NCI-H460 (cell line): ENCODE measurements at regions not wholly inside any gene's neighbourhood (a gene's known extent, or its start where the extent isn't known, plus 50 kb on each side); places are given as distances from the start of the nearest gene placed in this dataset.
"Not testable (repeated sequence)": the region's sequence is repeated elsewhere in the genome, so short reads cannot be mapped to it uniquely, and the experiment has no call there.

Experiments used
- DNase-seq: peaks from one replicate; pipeline ENCODE4 v3.0.0-alpha.2; 2016; ENCODE audit warnings: low read depth; ENCODE audit errors: extremely low read depth

DNA sequence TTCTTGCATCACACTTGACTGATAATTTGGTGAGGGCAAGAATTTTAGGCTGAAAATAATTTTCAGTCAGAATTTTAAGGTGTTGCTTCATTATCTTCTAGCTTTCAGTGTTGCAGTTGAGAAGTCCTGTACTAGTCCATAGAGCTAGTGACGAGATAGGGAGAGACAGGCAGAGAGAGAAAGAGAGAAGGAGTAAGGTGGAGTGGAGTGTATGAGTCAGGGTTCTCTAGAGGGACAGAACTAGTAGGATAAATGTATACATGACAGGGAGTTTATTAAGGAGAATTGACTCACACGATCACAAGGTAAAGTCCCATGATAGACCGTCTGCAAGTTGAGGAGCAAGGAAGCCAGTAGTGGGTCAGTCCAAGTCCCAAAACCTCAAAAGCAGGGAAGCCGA, 127.2 kb downstream of the UTP18 start:
- DNase-seq = no peak

DNA sequence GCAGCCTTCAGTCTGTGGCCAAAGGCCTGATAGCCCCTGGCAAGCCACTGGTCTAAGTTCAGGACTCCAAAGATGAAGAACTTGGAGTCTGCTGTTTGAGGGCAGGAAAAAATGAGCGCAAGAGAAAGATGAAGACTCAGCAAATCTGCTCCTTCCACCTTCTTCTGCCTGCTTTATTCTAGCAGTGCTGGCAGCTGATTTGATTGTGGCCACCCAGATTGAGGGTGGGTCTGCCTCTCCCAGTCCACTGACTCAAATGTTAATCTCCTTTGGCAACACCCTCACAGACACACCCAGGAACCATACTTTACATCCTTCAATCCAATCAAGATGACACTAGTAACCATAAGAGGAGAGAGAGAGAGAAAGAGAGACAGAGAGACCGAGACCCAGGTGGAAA, 127.6 kb downstream of the UTP18 start:
- DNase-seq = no peak

GRCh38 chr17:51389875-51390274, 129.5 kb downstream of the UTP18 start:
- DNase-seq = no peak

DNA sequence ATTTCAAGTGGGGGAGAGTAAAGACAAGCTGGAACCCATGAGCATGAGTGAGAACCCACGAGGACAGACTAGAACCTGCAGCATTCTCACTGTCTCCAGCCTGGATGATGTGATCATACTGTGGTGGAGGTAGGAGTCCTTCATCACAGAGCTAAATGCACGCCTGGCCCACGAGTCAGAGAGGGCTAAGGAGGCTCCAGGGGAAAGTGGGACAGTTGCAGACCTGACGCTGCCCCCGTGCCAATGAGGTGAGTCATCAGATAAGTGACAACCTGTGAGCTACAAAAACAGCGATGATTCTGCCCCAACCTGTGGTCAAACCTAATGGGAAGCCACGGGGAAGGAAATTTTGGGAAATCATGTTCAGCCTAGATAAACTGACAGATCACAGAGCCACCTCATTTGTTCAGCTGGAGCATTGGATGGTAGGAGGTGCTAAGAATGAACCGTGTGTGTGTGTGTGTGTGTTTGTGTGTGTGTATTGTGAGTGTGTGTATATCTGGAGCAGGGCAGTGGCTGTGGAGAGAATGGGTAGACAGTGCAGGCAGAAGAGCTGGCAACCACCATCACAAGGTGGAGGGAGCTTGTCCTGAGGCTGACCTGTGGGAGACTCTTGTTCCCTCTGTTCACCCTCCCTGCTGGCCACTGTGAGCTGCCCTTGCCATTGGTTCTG, 131.8 kb downstream of the UTP18 start:
- DNase-seq = no peak

- DNase-seq = no peak
Measured at GRCh38 chr17:51395621-51396020, 135.3 kb downstream of the UTP18 start.

- no peak for DNase-seq
Measured at GRCh38 chr17:51397361-51398127, 137.2 kb downstream of the UTP18 start.

- DNase-seq = no peak
Measured at GRCh38 chr17:51398128-51398525, 137.8 kb downstream of the UTP18 start.

GRCh38 chr17:51398687-51399086, 138.3 kb downstream of the UTP18 start:
- DNase-seq = no peak

- no peak for DNase-seq
Measured at GRCh38 chr17:51401279-51401678, 140.9 kb downstream of the UTP18 start.

GRCh38 chr17:51402899-51403298, 142.6 kb downstream of the UTP18 start:
- no peak for DNase-seq

DNA sequence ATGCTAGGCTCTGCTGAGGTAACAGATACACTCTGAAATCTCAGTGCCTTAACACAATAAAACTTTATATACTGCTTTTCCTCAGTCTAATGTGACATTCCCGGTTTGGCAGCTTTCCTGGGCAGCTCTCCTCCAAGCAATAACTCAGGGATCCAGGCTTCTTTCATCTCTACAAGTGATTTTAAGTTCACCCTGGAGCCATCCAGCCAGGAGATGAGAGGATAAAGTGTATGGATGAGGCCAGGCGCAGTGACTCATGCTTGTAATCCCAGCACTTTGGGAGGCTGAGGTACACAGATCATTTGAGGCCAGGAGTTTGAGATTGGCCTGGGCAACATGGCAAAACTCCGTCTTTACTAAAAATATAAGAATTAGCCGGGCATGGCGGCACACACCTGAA, 147.2 kb downstream of the UTP18 start:
- DNase-seq = no peak

- no peak for DNase-seq
Measured at GRCh38 chr17:51419476-51419875, 159.1 kb downstream of the UTP18 start.

DNA sequence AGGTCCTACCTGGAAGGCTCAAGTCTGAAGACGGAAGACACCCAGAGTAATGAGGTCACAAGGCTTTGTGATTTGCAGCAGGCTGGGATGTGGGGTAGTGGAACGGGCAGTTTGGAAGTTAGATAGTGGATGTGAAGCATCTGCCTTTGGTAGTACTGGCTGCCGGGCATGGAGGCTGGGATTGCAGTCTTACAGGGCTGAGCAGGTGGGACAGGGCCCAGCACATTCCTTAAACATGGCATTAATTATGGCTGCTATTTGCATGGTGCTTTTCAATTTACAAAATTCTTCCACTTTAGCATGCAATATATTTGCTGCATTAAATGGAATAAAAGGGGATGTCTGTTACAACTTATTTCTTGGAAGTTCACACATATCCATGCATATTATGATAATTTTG, 161.2 kb downstream of the UTP18 start:
- DNase-seq = no peak

DNA sequence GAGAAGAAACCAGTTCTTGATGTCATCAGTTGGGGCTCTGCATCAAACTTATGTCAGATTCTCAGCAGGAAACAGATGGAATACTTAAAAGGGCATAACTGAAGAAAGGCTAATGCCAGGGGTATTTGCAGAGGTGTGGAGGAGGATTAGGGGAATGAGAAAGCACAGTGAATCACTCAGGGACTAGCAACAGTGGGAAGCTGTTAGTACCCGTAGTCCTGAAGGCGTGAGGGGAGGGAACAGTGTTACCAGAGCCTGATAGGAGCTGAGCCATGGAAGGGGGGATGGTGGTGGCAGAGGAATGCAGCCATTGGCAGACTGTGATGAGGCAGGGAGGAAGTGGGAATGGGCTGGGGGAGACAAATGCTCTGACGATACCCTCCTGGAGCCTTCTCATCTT, 162.3 kb downstream of the UTP18 start:
- DNase-seq = no peak

GRCh38 chr17:51423421-51424160, 163.2 kb downstream of the UTP18 start:
- no peak for DNase-seq

DNA sequence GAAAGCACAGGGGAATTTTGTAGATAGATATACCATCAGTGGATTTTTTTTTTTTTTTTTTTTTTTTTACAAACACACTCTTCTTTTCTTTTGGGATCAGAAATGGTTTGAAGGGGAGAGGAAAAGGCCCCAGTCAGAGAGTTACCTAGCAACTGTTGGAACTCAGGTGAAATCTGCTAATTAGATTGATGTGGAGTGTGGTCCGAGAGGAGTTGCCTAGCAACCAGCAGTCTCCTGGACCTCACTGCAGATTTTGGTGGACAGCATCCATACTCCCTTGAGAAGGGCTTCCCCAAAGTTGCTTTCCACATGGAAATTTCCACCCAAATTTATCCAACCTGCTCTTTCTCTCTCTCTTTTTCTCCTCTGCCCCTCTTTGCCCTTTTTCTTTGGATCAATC, 165.4 kb downstream of the UTP18 start:
- no peak for DNase-seq

DNA sequence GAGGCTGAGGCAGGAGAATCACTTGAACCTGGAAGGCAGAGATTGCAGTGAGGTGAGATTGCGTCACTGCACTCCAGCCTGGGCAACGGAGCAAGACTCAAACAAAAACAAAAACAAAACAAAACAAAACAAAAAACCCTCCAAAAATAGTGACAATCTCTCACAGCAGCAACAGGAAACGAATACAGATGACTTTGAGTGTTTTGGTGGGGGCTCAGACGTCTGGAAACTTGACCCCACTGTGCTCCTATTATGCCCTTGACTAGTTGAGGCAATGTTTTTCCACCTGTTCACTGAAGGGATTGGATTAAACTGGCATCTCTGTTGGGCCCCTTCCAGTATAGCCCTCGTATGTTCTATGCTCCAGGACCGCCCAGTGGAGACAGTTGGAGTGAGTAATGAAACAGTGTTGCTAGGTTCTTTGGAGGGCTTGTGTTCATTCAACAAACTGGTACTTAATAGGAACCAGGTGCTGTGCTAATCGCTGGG, 167.0 kb downstream of the UTP18 start:
- DNase-seq = no peak

GRCh38 chr17:51427856-51428255, 167.5 kb downstream of the UTP18 start:
- no peak for DNase-seq

DNA sequence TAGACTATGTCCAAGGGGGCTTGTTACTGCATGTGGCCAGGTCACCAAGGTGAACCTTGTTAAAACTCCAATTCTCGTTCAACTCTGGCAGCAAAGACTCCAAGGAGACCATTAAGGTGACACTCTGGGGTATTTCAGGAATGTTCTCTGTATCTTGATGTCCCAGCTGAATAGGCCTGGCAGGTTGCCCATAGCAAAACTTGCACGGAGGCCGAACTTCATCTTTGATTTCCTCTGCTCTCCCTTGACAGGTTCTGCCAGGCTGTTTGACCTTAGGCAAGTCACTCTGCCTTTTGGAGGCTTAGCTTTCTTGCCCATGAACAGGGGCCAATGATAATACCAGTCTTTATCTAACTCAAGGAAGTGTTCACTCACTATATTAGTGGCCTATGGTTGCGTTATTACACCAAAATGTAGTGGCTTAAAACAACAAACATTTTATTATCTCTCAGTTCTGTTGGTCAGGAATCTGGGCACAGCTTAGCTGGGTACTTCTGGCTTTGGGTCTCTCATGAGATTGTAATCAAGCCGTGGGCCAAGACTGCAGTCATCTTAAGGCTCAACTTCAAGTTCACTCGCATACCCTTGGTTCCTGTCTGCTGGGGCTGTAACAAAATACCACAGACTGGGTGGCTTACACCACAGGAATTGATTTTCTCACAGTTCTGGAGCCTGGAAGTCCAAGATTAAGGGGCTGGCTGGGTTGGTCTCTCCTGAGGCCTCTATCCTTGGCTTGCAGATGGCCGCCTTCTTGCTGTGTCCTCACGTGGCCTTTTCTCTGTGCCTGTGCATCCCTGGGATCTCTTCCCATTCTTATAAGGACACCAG, 168.5 kb downstream of the UTP18 start:
- DNase-seq = no peak

DNA sequence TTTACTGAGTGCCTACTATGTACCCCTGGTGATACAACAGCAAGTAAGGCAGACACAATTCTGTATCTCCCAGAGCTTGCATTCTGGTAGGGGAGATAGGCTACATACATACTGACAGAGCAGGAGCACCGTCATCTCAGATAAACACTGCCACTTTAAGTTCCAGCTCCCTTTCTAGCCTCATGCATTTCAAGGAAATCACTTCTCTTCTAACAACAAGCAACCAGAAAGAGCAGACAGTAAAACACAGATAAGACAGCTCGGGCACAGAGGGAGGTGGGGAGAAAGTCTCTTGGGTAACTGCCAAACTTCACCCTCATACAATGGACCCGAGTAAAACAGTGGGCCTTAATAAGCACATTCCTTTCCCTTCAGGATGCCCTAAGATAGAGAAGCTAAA, 169.6 kb downstream of the UTP18 start:
- DNase-seq = not testable (repeated sequence)

DNA sequence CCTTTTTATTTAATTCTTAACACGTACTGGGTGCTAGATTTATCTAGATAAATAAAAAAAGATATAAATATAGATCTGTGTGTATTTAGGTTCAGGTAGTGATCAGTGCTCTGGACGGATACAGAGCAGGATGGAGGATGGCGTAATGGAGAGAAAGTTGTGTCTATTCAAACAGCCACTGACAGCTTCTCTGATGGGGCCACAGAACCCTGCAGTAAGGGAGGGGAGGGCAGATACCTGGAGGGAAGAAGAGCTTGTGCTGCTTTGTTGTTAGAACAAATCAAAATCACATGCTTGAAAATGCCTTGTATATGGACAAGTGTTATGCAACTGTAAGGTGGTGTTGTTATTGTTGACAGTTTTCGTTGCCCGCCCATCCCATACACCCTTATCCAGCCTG, 170.2 kb downstream of the UTP18 start:
- DNase-seq = no peak
